Stimulated activated CD8-positive, alpha-beta memory T cell treated with anti-CD3 and anti-CD28 coated beads, Interleukin-12 subunit alpha, Interleukin-12 subunit beta, amount 100 ng/mL, for 1 hour (primary cell): ENCODE measurements at regions not wholly inside any gene's neighbourhood (a gene's known extent, or its start where the extent isn't known, plus 50 kb on each side); places are given as distances from the start of the nearest gene placed in this dataset.

Experiments used
- DNase-seq: peaks from one replicate; pipeline ENCODE4 v3.0.0-alpha.2; 2020; ENCODE audit warnings: low read depth

DNA sequence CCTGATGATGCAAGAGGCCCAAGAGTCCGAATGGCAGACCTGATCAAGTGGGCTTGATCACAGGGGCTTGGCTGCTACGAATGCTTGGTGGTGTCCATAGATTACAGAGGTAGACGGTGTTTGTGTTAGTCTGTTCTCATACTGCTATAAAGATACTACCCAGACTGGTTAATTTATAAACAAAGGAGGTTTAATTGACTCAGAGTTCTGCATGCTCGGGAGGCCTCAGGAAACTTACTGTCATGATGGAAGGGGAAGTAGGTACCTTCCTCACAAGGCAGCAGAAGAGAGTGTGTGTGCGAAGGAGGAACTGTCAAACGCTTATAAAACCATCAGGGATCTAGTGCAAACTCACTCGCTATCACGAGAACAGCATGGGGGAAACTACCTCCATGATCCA lies 268.9 kb upstream of the KLF6 start:
- DNase-seq: no peak

DNA sequence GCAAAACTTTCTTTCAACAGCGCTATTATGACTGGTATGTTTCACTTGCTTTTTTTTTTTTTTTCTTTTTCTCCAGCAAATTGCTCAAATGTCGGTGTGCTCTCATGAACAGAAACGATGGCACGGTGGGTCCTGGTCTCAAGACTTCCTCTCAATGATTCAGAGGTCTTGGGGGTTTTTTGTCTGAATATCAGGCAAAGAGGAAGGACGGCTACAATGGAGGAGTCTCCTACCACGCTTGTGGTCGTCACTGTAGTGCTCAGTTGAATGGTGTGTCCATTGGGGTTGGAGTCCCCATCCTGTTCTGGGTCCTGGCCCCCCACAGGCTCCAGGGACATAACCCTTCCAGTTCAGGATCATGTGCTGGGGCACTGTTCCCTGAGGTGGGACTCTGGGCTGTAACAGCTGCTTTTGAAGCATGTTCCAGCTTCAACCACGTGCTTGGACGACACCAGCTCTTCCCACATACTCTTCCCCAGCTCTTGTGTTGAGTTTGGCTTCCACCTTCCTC lies 266.7 kb upstream of the KLF6 start:
- DNase-seq: no peak

GRCh38 chr10:4051011-4051640 lies 266.1 kb upstream of the KLF6 start:
- no peak for DNase-seq

GRCh38 chr10:4050061-4050460 lies 265.1 kb upstream of the KLF6 start:
- DNase-seq: no peak

DNA sequence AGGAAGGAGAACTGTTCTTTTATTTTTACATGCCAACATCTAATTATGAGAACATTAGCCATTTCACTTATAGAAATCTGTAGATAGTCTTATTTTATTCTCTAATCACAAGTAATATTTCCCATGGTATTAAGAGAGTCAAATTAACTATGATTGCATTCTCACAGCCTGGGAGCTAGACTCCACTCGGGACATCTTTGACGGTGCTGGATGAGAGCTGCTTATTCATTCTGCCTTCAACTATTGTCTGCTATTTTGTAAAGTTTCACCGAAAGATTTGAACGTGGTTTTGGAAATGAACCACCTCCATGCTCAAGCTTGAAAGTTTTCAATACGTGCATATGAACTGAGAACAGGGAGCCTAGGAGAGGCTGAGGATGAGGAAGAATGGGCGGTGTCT lies 264.3 kb upstream of the KLF6 start:
- no peak for DNase-seq

DNA sequence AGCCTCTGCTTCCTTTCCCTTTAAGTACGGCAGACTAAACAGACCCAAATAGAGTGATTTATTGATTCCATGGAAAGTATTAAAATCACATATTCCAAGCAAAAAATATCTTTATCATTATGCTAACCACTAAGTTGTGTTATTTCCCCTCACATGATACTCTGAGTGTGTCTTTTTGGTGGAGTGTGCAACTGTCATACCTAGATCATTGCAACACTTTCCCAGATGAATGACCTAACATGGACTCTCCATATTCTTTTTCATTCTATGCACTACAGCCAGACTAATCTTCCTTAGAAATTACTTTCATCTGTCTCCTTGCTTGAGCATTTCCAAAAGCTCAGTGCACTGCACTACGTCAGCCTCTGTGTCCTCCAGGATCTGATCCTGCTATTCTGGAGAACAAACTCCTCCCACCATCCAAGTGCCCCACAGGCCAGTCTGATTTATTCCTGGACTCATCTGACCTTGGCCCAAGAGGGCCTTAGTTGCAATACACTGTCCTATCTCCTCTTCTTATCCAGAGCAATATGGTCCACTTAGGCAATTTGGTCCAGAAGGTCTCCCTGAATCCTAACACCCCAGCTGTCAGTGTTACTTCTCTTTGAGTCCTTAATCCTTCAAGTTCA lies 263.3 kb upstream of the KLF6 start:
- DNase-seq: no peak

GRCh38 chr10:4046712-4047354 lies 261.8 kb upstream of the KLF6 start:
- no peak for DNase-seq

- no peak for DNase-seq
These were observed 261.0 kb upstream of the KLF6 start for GRCh38 chr10:4046030-4046429.

- no peak for DNase-seq
These were observed 259.1 kb upstream of the KLF6 start for GRCh38 chr10:4043897-4044665.

GRCh38 chr10:4041635-4042034 lies 256.6 kb upstream of the KLF6 start:
- no peak for DNase-seq

DNA sequence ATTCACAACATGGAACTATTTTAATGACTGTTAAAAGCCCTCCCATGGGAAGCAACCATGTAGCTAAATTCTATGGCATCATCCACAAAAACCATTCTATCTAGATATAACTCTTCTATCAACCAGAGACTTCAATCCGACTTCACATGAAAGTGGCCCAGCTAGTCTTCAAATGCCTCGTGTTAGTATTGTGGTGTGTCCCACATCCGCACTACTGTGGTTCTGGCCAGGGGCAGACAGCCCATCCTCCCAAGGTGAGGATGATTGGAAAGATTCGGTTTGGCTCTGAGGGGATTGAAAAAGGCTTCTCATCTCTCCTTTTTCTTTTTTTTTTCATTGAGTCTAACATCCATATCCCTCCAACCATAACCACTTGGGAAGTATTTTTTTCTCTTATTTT lies 253.0 kb upstream of the KLF6 start:
- no peak for DNase-seq

- no peak for DNase-seq
These were observed 250.6 kb upstream of the KLF6 start for GRCh38 chr10:4035599-4035945.

- no peak for DNase-seq
These were observed 250.0 kb upstream of the KLF6 start for GRCh38 chr10:4034907-4035598.

- no peak for DNase-seq
These were observed 248.4 kb upstream of the KLF6 start for GRCh38 chr10:4033341-4033896.

GRCh38 chr10:4029866-4030265 lies 244.9 kb upstream of the KLF6 start:
- DNase-seq: no peak

- no peak for DNase-seq
These were observed 244.0 kb upstream of the KLF6 start for GRCh38 chr10:4028854-4029583.

GRCh38 chr10:4028027-4028471 lies 243.0 kb upstream of the KLF6 start:
- DNase-seq: no peak

DNA sequence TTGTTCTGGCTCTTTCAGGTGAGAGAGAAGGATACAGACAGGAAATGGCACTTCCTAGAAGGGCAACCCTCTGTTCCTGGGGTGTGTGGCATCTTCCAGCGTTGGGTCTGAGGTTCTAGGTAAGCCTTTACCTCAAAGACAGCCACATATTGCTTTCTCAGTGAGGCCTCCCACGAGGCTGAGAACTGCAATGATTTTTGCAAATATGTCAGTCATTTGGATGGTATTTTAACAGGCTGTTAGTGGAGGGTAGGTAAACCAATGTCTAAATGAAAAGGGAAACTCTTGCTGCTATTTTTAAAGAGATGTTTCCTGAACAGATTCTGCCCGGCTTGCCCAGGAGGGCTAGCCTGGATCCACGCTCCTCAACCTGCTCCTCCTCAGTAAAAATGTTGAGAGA lies 240.3 kb upstream of the KLF6 start:
- no peak for DNase-seq

DNA sequence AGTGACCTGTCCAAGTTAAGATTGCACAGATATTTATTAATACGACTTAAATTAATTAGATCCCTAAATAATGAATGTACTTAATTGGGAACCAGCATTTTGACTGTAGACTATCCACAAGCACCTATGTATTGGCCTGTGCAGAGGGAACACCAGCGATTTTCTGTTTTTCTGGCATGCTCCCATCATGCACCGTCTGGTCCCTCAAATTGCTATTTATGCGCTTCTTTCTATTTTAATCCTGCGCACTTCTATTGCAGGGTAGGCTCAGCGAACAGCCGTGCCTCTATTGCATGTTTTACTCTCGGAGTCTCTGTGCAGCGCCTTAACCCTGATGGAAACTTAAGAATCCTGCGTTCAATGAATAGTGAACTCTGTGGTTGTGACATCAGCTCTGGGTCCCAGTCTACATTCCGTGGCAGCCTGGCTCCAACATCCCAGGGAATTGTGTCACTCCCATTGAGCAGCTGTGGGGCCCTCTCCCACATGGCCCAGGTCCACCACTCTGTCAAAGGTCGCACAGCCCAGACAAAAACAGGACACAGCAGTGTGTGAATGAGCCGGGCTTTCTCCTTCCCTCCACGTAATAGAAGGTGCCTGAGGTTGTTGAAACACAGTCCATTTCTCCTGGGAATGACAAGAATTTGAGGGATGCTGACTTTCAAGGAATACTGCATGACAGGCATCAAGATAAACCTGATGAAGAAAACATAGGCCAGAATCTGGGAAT lies 239.7 kb upstream of the KLF6 start:
- DNase-seq: no peak

- no peak for DNase-seq
These were observed 239.0 kb upstream of the KLF6 start for GRCh38 chr10:4024027-4024426.
